Calu3 (cell line): ENCODE measurements at regions not wholly inside any gene's neighbourhood (a gene's known extent, or its start where the extent isn't known, plus 50 kb on each side); places are given as distances from the start of the nearest gene placed in this dataset.

Experiments
- BruUV-seq: library from RNA; stranded (reverse); fragments of 400-500 nt; replicated peaks from 2 replicates; lab custom pipeline; 2021; lab: Mats Ljungman, UMichigan
- CTCF ChIA-PET: fragments of 300-600 bp; sonication (Branson Sonifier 250); formaldehyde crosslinking; loops from one replicate; lab custom pipeline; 2022; ENCODE audit warnings: antibody characterized with exemption; lab: Charles Lee
- DNase-seq: peaks from one replicate; pipeline ENCODE4 v3.0.0; 2022
- H3K27ac Mint-ChIP-seq: one replicate; pipeline ENCODE4 v1.8.0; 2022; ENCODE audit warnings: mixed read lengths; ENCODE audit not compliant: unreplicated experiment
- H3K27me3 Mint-ChIP-seq: one replicate; pipeline ENCODE4 v1.8.0; 2022; ENCODE audit warnings: mixed read lengths; ENCODE audit not compliant: unreplicated experiment
- H3K36me3 Mint-ChIP-seq: one replicate; pipeline ENCODE4 v1.8.0; 2022; ENCODE audit warnings: mild to moderate bottlenecking, moderate library complexity, mixed read lengths; ENCODE audit not compliant: insufficient read depth, unreplicated experiment
- H3K4me1 Mint-ChIP-seq: one replicate; pipeline ENCODE4 v1.8.0; 2022; ENCODE audit warnings: mild to moderate bottlenecking, low read depth, mixed read lengths; ENCODE audit not compliant: unreplicated experiment
- H3K4me3 Mint-ChIP-seq: one replicate; pipeline ENCODE4 v1.8.0; 2022; ENCODE audit warnings: mild to moderate bottlenecking, low read depth, moderate library complexity, mixed read lengths; ENCODE audit not compliant: unreplicated experiment
- H3K9me3 Mint-ChIP-seq: one replicate; pipeline ENCODE4 v1.8.0; 2022; ENCODE audit warnings: low read depth, mixed read lengths; ENCODE audit not compliant: unreplicated experiment
- CTCF ChIP-seq: fragments of 200-600 bp; IDR thresholded peaks from one replicate; pipeline ENCODE4 v1.8.0; 2022; ENCODE audit warnings: antibody characterized with exemption; ENCODE audit not compliant: unreplicated experiment
- intact Hi-C: fragments of 100-400 bp; cut with micrococcal nuclease; formaldehyde crosslinking; loops from one replicate; pipeline ENCODE4 v1.10.0; 2022; ENCODE audit not compliant: unreplicated experiment

- Mint-ChIP-seq H3K36me3 (no peaks in the 10 kb centered on the region), H3K4me3 (no peak overlapping the region), H3K27ac (no peak overlapping the region), H3K9me3 (no peaks in the 10 kb centered on the region), H3K4me1 (no peaks in the 10 kb centered on the region), H3K27me3 (no peaks in the 10 kb centered on the region)
- no TSS peak for BruUV-seq
- CTCF ChIA-PET, result no interaction called here
- TF ChIP-seq CTCF, result no peak
- no peak for DNase-seq
- intact Hi-C loops, result no loop called here
These were observed 84.5 kb upstream of the NFIB start for GRCh38 chr9:14398473-14398872.

- TF ChIP-seq CTCF, result no peak
- H3K4me3 Mint-ChIP-seq, result no peak overlapping the region
- H3K27me3 Mint-ChIP-seq, result no peaks in the 10 kb centered on the region
- DNase-seq, result no peak
- peaks cover 7% of the 10 kb centered on the region for H3K9me3 Mint-ChIP-seq
- CTCF ChIA-PET, result interaction anchor here (0.5 kb wide), 1 partner anchor 32 kb away, joined by 3 read pairs; no protein-coding TSS in a partner anchor
- no peaks in the 10 kb centered on the region for H3K36me3 Mint-ChIP-seq
- intact Hi-C loops, result no loop called here
- H3K4me1 Mint-ChIP-seq, result no peaks in the 10 kb centered on the region
- no peak overlapping the region for H3K27ac Mint-ChIP-seq
- no TSS peak for BruUV-seq
These were observed 82.2 kb upstream of the NFIB start for GRCh38 chr9:14396171-14396570.

GRCh38 chr9:14395317-14396082, 81.6 kb upstream of the NFIB start:
- H3K27me3 Mint-ChIP-seq, result no peaks in the 10 kb centered on the region
- no peak overlapping the region for H3K4me3 Mint-ChIP-seq
- CTCF ChIA-PET, result interaction anchor here (0.5 to 0.7 kb wide), 3 partner anchors 22 to 782 kb away, joined by 3 to 5 read pairs (median 3); no protein-coding TSS in a partner anchor
- H3K9me3 Mint-ChIP-seq, result peaks cover 7% of the 10 kb centered on the region
- H3K4me1 Mint-ChIP-seq, result no peaks in the 10 kb centered on the region
- TF ChIP-seq CTCF, result no peak
- H3K36me3 Mint-ChIP-seq, result no peaks in the 10 kb centered on the region
- no peak overlapping the region for H3K27ac Mint-ChIP-seq
- BruUV-seq, result no TSS peak
- DNase-seq, result no peak
- intact Hi-C loops, result no loop called here

- H3K4me3 Mint-ChIP-seq, result no peak overlapping the region
- H3K36me3 Mint-ChIP-seq, result no peaks in the 10 kb centered on the region
- H3K9me3 Mint-ChIP-seq, result peaks cover 7% of the 10 kb centered on the region
- DNase-seq, result no peak
- intact Hi-C loops, result no loop called here
- no peak overlapping the region for H3K27ac Mint-ChIP-seq
- CTCF ChIA-PET, result no interaction called here
- no TSS peak for BruUV-seq
- H3K27me3 Mint-ChIP-seq, result no peaks in the 10 kb centered on the region
- TF ChIP-seq CTCF, result no peak
- no peaks in the 10 kb centered on the region for H3K4me1 Mint-ChIP-seq
These were observed 79.5 kb upstream of the NFIB start for GRCh38 chr9:14393418-14393817.
